ENCODE measurements at regions not wholly inside any gene's neighbourhood (a gene's known extent, or its start where the extent isn't known, plus 50 kb on each side); places are given as distances from the start of the nearest gene placed in this dataset.
"Not testable (repeated sequence)": the region's sequence is repeated elsewhere in the genome, so short reads cannot be mapped to it uniquely, and the experiment has no call there.

DNA sequence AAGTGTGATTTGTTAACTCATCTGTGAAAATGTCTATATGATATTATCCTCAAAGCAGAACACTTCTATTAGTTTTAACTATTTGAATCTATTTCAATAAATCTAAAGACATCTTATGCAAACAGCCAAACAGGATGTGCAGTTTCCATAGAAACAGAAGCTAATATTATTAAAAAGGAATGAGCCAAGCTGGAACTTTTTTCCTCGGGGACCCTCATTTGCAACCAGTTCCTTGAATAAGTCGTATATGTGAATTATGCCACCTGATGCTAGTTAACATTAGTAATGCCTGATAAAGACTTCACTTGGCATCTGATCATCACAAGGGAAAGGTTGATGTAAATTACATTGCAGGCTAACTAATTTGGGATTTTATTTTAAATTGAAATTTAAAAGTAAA, 216.9 kb upstream of the SMLR1 start:
- ChIA-PET CTCF (interaction anchor here (1.0 kb wide), 1 partner anchor 23 kb away, joined by 3 read pairs; no protein-coding TSS in a partner anchor), POLR2A (no interaction called here)
- ATAC-seq, result no peak
- DNase-seq, result no peak
- no peaks in the 10 kb centered on the region for H3K36me3 Mint-ChIP-seq (ENCODE audit: low read depth)
- H3K4me1 Mint-ChIP-seq (ENCODE audit: low read depth), result peaks cover 3% of the 10 kb centered on the region
- H3K27me3 Mint-ChIP-seq, result no peaks in the 10 kb centered on the region
- H3K27ac Mint-ChIP-seq, result no peak overlapping the region
- no peaks in the 10 kb centered on the region for H3K9me3 Mint-ChIP-seq
- TF ChIP-seq, protein P1, sequence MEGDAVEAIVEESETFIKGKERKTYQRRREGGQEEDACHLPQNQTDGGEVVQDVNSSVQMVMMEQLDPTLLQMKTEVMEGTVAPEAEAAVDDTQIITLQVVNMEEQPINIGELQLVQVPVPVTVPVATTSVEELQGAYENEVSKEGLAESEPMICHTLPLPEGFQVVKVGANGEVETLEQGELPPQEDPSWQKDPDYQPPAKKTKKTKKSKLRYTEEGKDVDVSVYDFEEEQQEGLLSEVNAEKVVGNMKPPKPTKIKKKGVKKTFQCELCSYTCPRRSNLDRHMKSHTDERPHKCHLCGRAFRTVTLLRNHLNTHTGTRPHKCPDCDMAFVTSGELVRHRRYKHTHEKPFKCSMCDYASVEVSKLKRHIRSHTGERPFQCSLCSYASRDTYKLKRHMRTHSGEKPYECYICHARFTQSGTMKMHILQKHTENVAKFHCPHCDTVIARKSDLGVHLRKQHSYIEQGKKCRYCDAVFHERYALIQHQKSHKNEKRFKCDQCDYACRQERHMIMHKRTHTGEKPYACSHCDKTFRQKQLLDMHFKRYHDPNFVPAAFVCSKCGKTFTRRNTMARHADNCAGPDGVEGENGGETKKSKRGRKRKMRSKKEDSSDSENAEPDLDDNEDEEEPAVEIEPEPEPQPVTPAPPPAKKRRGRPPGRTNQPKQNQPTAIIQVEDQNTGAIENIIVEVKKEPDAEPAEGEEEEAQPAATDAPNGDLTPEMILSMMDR (IDR thresholded peaks at IDR 0.05), result no peak
- no peak overlapping the region for H3K4me3 Mint-ChIP-seq
- intact Hi-C loops (cut with micrococcal nuclease), result no loop called here

DNA sequence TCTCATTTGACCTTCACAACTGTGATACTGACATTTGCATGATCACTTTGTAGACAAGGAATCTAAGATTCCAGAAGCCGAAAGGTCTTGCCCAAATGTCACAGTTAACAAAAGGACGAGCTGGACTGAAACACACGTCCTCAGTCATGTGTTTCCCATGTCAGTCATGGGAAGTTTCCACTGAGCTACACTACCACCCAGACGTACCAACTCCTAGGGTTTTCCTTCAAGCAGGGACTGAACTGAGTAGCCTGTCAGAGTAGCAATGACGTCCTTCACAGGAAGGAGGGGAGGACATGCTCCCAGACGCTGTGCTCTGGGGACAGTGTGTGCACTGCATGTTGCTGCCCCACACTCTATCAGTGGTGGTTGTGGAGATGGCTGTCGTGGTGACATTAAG, 215.8 kb upstream of the SMLR1 start:
- TF ChIP-seq, protein P1 (IDR thresholded peaks at IDR 0.05), result no peak
- POLR2A ChIA-PET, result no interaction called here
- no peaks in the 10 kb centered on the region for H3K9me3 Mint-ChIP-seq
- H3K4me3 Mint-ChIP-seq, result no peak overlapping the region
- H3K27me3 Mint-ChIP-seq, result no peaks in the 10 kb centered on the region
- peaks cover 3% of the 10 kb centered on the region for H3K4me1 Mint-ChIP-seq (ENCODE audit: low read depth)
- CTCF ChIA-PET, result no interaction called here
- no peak overlapping the region for H3K27ac Mint-ChIP-seq
- no peak for DNase-seq
- no peaks in the 10 kb centered on the region for H3K36me3 Mint-ChIP-seq (ENCODE audit: low read depth)
- ATAC-seq, result no peak
- intact Hi-C loops (cut with micrococcal nuclease), result no loop called here

DNA sequence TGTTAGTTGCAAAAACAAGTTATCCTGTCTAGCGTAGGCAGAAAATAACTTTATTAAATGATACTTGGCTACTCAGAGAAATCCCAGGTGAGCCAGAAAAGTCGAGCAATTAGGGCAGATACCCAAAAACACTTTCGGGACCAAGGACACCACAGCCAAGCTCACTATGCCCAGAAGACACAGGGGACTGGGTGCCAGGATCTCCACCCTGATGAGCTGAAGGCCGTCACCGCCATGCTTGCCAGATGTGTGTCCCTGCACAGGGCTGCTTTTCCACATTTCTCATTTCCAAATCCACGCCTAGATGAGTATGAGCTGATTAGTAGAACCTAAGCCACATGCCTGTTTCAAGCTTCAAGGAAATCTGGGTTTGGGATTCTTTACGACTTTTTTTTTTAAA, 214.0 kb upstream of the SMLR1 start:
- no peak overlapping the region for H3K4me3 Mint-ChIP-seq
- H3K27me3 Mint-ChIP-seq, result no peaks in the 10 kb centered on the region
- no peak for DNase-seq
- H3K4me1 Mint-ChIP-seq (ENCODE audit: low read depth), result peaks cover 3% of the 10 kb centered on the region
- POLR2A ChIA-PET, result no interaction called here
- ATAC-seq, result no peak
- TF ChIP-seq, protein P1 (IDR thresholded peaks at IDR 0.05), result no peak
- H3K27ac Mint-ChIP-seq, result no peak overlapping the region
- no peaks in the 10 kb centered on the region for H3K36me3 Mint-ChIP-seq (ENCODE audit: low read depth)
- CTCF ChIA-PET, result interaction anchor here (1.2 kb wide), 2 partner anchors 16 to 17 kb away, joined by 3 read pairs; no protein-coding TSS in a partner anchor
- intact Hi-C loops (cut with micrococcal nuclease), result no loop called here
- no peaks in the 10 kb centered on the region for H3K9me3 Mint-ChIP-seq

DNA sequence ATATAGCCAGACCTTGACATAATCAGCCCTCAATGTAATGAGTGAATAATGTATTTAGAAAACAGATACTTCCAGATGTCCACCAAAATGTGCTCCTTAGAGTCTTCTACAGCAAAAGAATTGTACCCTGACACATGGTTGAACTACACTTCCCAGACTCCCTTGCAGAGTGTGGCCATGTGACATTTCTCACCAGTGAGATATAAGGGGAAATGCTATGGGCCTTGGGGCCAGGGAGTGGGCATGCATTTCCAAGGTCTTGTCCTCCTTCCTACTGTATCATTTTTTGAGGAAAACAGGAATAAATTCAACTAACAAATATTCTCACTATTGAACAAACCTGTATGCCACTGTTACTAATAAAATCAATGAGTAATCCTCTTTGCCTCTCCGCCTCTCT, 211.4 kb upstream of the SMLR1 start:
- H3K27ac Mint-ChIP-seq, result no peak overlapping the region
- CTCF ChIA-PET, result no interaction called here
- H3K4me3 Mint-ChIP-seq, result no peak overlapping the region
- H3K27me3 Mint-ChIP-seq, result no peaks in the 10 kb centered on the region
- ATAC-seq, result no peak
- no peaks in the 10 kb centered on the region for H3K36me3 Mint-ChIP-seq (ENCODE audit: low read depth)
- intact Hi-C loops (cut with micrococcal nuclease), result no loop called here
- TF ChIP-seq, protein P1 (IDR thresholded peaks at IDR 0.05), result no peak
- peaks cover 7% of the 10 kb centered on the region for H3K4me1 Mint-ChIP-seq (ENCODE audit: low read depth)
- DNase-seq, result no peak
- H3K9me3 Mint-ChIP-seq, result no peaks in the 10 kb centered on the region
- POLR2A ChIA-PET, result interaction anchor here (1.1 kb wide), 1 partner anchor 18 kb away, joined by 3 read pairs; no protein-coding TSS in a partner anchor

- intact Hi-C loops (cut with micrococcal nuclease), result no loop called here
- ChIA-PET POLR2A (no interaction called here), CTCF (no interaction called here)
- H3K36me3 Mint-ChIP-seq (ENCODE audit: low read depth), result no peaks in the 10 kb centered on the region
- TF ChIP-seq, protein P1 (IDR thresholded peaks at IDR 0.05), result no peak
- H3K9me3 Mint-ChIP-seq, result peaks cover 2% of the 10 kb centered on the region
- H3K27me3 Mint-ChIP-seq, result no peaks in the 10 kb centered on the region
- no peak for ATAC-seq
- H3K27ac Mint-ChIP-seq, result no peak overlapping the region
- DNase-seq, result no peak
- H3K4me1 Mint-ChIP-seq (ENCODE audit: low read depth), result peaks cover 15% of the 10 kb centered on the region
- no peak overlapping the region for H3K4me3 Mint-ChIP-seq
Observed at GRCh38 chr6:130617658-130618057, 209.5 kb upstream of the SMLR1 start.

GRCh38 chr6:130618806-130619205, 208.4 kb upstream of the SMLR1 start:
- H3K4me1 Mint-ChIP-seq (ENCODE audit: low read depth), result peaks cover 25% of the 10 kb centered on the region
- CTCF ChIA-PET, result interaction anchor here (1.4 kb wide), 1 partner anchor 20 kb away, joined by 3 read pairs; no protein-coding TSS in a partner anchor
- H3K36me3 Mint-ChIP-seq (ENCODE audit: low read depth); intact Hi-C loops (cut with micrococcal nuclease); H3K27ac Mint-ChIP-seq; H3K27me3 Mint-ChIP-seq; ATAC-seq; POLR2A ChIA-PET; H3K4me3 Mint-ChIP-seq; DNase-seq: not testable (repeated sequence)
- peaks cover 10% of the 10 kb centered on the region for H3K9me3 Mint-ChIP-seq

All from activated CD8-positive, alpha-beta T cell treated with anti-CD3 and anti-CD28 coated beads for 36 hours (primary cell).